ENCODE measurements at regions not wholly inside any gene's neighbourhood (a gene's known extent, or its start where the extent isn't known, plus 50 kb on each side); places are given as distances from the start of the nearest gene placed in this dataset.

GRCh38 chr15:31957581-31957980 lies 72.7 kb upstream of the CHRNA7 start:
- ATAC-seq (ENCODE audit: insufficient read depth, low FRiP score) (no peak), DNase-seq (no peak)
- Histone ChIP-seq H3K27ac (ENCODE audit: low read depth in 1 of 2, low read length in 1 of 2) (no peak overlapping the region), H3K27me3 (ENCODE audit: control insufficient read depth in 3 of 3, insufficient read depth in 3 of 3, low read length in 2 of 3) (no peaks in the 10 kb centered on the region), H3K36me3 (ENCODE audit: control insufficient read depth in 4 of 4, insufficient read depth in 4 of 4, low read length in 4 of 4) (no peaks in the 10 kb centered on the region), H3K4me1 (ENCODE audit: control insufficient read depth in 5 of 5, insufficient read depth in 5 of 5, low read length in 5 of 5) (no peaks in the 10 kb centered on the region), H3K9me3 (ENCODE audit: control insufficient read depth in 4 of 4, insufficient read depth in 3 of 4, low read length in 3 of 4) (peaks cover 0 to 22% (median 6%) of the 10 kb centered on the region in 4 donors), H3K9ac (ENCODE audit: insufficient read depth in 1 of 2, low read length in 2 of 2) (no peak overlapping the region), H3K4me3 (no peak overlapping the region)
- no peak for TF ChIP-seq CTCF (IDR thresholded peaks at IDR 0.05; ENCODE audit: control extremely low read depth, extremely low read depth)

DNA sequence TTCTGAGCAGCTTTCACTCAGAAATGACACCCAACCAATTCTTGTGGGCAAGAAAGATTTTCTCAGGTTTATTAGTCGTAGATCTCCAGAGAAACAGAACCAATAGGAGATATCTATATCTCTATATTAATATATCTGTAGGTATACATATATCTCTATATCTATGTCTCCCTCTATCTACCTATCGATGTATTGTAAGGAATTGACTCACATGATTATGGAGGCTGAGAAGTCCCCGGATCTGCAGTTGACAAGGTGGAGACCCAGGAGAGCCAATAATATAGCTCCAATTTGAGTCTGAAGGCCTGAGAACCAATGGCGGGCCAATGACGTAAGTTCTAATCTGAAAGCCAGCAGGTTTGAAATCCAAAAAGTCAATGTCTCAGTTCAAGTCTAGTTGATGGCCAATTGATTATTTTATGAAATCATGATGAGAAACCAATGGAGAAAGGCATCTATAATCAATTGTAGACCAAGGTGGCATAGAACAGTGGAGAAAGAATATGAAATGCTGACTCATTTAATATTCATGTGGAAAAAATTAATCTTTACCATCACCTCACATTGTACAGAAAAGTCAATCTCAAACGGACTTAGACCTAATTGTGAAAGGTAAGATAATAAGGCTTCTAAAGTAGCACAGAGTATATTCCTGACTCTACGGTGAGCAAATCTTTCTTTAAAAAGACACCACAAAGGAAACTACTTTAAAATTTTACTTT lies 65.6 kb upstream of the CHRNA7 start:
- DNase-seq (no peak), ATAC-seq (ENCODE audit: insufficient read depth, low FRiP score) (no peak)
- TF ChIP-seq CTCF (IDR thresholded peaks at IDR 0.05; ENCODE audit: control extremely low read depth, extremely low read depth), result no peak
- Histone ChIP-seq H3K4me3 (no peak overlapping the region), H3K27ac (ENCODE audit: low read depth in 1 of 2, low read length in 1 of 2) (no peak overlapping the region), H3K27me3 (ENCODE audit: control insufficient read depth in 3 of 3, insufficient read depth in 3 of 3, low read length in 2 of 3) (no peaks in the 10 kb centered on the region), H3K36me3 (ENCODE audit: control insufficient read depth in 4 of 4, insufficient read depth in 4 of 4, low read length in 4 of 4) (no peaks in the 10 kb centered on the region), H3K9ac (ENCODE audit: insufficient read depth in 1 of 2, low read length in 2 of 2) (no peak overlapping the region), H3K4me1 (ENCODE audit: control insufficient read depth in 5 of 5, insufficient read depth in 5 of 5, low read length in 5 of 5) (no peaks in the 10 kb centered on the region), H3K9me3 (ENCODE audit: control insufficient read depth in 4 of 4, insufficient read depth in 3 of 4, low read length in 3 of 4) (peaks cover 0 to 7% (median 3%) of the 10 kb centered on the region in 4 donors)
- WGBS, 2 donors, result 87 to 92% methylated on average over 7 of the region's 7 CpGs

DNA sequence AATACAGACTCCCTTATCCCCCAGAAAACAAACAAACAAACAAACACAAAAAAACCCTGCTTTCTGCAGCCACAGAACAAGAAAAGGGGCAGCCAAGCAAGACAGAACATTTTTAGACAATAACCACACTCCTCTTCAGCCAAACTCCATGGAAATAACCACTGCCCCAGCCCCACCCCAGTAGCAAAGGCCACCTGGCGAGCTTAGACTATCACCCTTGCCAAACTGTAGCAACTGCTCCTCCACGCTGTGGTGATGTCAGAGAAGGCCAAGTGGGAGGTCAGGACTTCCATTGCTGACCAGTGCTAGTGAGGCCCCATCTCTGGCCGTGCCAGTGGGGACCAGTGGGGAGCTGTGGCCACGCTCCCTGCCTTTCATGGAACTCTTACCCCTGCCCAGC lies 60.3 kb upstream of the CHRNA7 start:
- Histone ChIP-seq H3K27ac (ENCODE audit: low read depth in 1 of 2, low read length in 1 of 2) (no peak overlapping the region), H3K27me3 (ENCODE audit: control insufficient read depth in 3 of 3, insufficient read depth in 3 of 3, low read length in 2 of 3) (no peaks in the 10 kb centered on the region), H3K36me3 (ENCODE audit: control insufficient read depth in 4 of 4, insufficient read depth in 4 of 4, low read length in 4 of 4) (no peaks in the 10 kb centered on the region), H3K4me1 (ENCODE audit: control insufficient read depth in 5 of 5, insufficient read depth in 5 of 5, low read length in 5 of 5) (peaks cover 0 to 1% (median 0%) of the 10 kb centered on the region in 5 donors), H3K9ac (ENCODE audit: insufficient read depth in 1 of 2, low read length in 2 of 2) (no peak overlapping the region), H3K4me3 (no peak overlapping the region), H3K9me3 (ENCODE audit: control insufficient read depth in 4 of 4, insufficient read depth in 3 of 4, low read length in 3 of 4) (peaks cover 0 to 2% (median 0%) of the 10 kb centered on the region in 4 donors)
- 76 to 89% methylated on average over 4 of the region's 4 CpGs for WGBS, 2 donors
- TF ChIP-seq CTCF (IDR thresholded peaks at IDR 0.05; ENCODE audit: control extremely low read depth, extremely low read depth), result no peak
- ATAC-seq (ENCODE audit: insufficient read depth, low FRiP score) (no peak), DNase-seq (no peak)

- no peak overlapping the region for H3K27ac ChIP-seq (ENCODE audit: low read depth in 1 of 2, low read length in 1 of 2)
- no peak for ATAC-seq (ENCODE audit: insufficient read depth, low FRiP score)
- peaks cover 0 to 4% (median 0%) of the 10 kb centered on the region in 4 donors for H3K9me3 ChIP-seq (ENCODE audit: control insufficient read depth in 4 of 4, insufficient read depth in 3 of 4, low read length in 3 of 4)
- no peak for DNase-seq
- H3K4me3 ChIP-seq, result no peak overlapping the region
- 81% methylated on average over 10 of the region's 10 CpGs for WGBS, 2 donors
- H3K9ac ChIP-seq (ENCODE audit: insufficient read depth in 1 of 2, low read length in 2 of 2), result no peak overlapping the region
- H3K36me3 ChIP-seq (ENCODE audit: control insufficient read depth in 4 of 4, insufficient read depth in 4 of 4, low read length in 4 of 4), result no peaks in the 10 kb centered on the region
- no peak for TF ChIP-seq CTCF (IDR thresholded peaks at IDR 0.05; ENCODE audit: control extremely low read depth, extremely low read depth)
- peaks cover 0 to 7% (median 0%) of the 10 kb centered on the region in 5 donors for H3K4me1 ChIP-seq (ENCODE audit: control insufficient read depth in 5 of 5, insufficient read depth in 5 of 5, low read length in 5 of 5)
- no peaks in the 10 kb centered on the region for H3K27me3 ChIP-seq (ENCODE audit: control insufficient read depth in 3 of 3, insufficient read depth in 3 of 3, low read length in 2 of 3)
Measured at GRCh38 chr15:31973197-31973596, 57.1 kb upstream of the CHRNA7 start.

Measured in lung (tissue), 11 donors.